Liver (tissue), 8 donors: ENCODE measurements at regions not wholly inside any gene's neighbourhood (a gene's known extent, or its start where the extent isn't known, plus 50 kb on each side); places are given as distances from the start of the nearest gene placed in this dataset.

Experiments used
- DNase-seq: peaks from one replicate; pipeline ENCODE4 v3.0.0-alpha.2; 2017; ENCODE audit warnings: low spot score
- H3K27ac ChIP-seq, 2 donors: one replicate each; pipeline ENCODE4 v1.7.0; 2013; ENCODE audit warnings: inconsistent platforms in 2 of 2, low read length in 2 of 2, control low read depth in 1 of 2, low read depth in 1 of 2, mild to moderate bottlenecking in 1 of 2
- H3K27me3 ChIP-seq, 4 donors: one replicate each; pipeline versions ENCODE4 v1.6.1 to v1.7.0; 2013; ENCODE audit warnings: low read length in 3 of 4, inconsistent platforms in 1 of 4, mild to moderate bottlenecking in 1 of 4, moderate library complexity in 1 of 4; ENCODE audit not compliant: control insufficient read depth in 4 of 4, insufficient read depth in 4 of 4
- H3K36me3 ChIP-seq, 4 donors: one replicate each; pipeline versions ENCODE4 v1.6.1 to v1.7.0; 2013; ENCODE audit warnings: low read length in 3 of 4, mild to moderate bottlenecking in 3 of 4, low read depth in 1 of 4, moderate library complexity in 1 of 4; ENCODE audit not compliant: control insufficient read depth in 4 of 4, insufficient read depth in 3 of 4
- H3K4me1 ChIP-seq, 4 donors: one replicate each; pipeline versions ENCODE4 v1.6.1 to v1.7.0; 2013; ENCODE audit warnings: low read length in 3 of 4, mild to moderate bottlenecking in 3 of 4, moderate library complexity in 1 of 4; ENCODE audit not compliant: control insufficient read depth in 4 of 4, insufficient read depth in 4 of 4
- H3K4me3 ChIP-seq, 3 donors: one replicate each; pipeline versions ENCODE4 v1.6.1 to v1.7.0; 2013; ENCODE audit warnings: low read length in 3 of 3, control low read depth in 1 of 3, low read depth in 1 of 3, mild to moderate bottlenecking in 1 of 3
- H3K9ac ChIP-seq, 2 donors: one replicate each; pipeline ENCODE4 v1.7.0; 2013; ENCODE audit warnings: low read length in 2 of 2, mild to moderate bottlenecking in 2 of 2, moderate library complexity in 2 of 2, control low read depth in 1 of 2, low read depth in 1 of 2
- H3K9me3 ChIP-seq, 4 donors: one replicate each; pipeline versions ENCODE4 v1.6.1 to v1.7.0; 2013; ENCODE audit warnings: low read length in 3 of 4; ENCODE audit not compliant: control insufficient read depth in 4 of 4
- ATF3 ChIP-seq: IDR thresholded peaks from 2 replicates; pipeline ENCODE4 v1.6.1; 2016; ENCODE audit warnings: antibody characterized with exemption
- CTCF ChIP-seq: fragments of 150-350 bp; IDR thresholded peaks from 2 replicates; pipeline ENCODE4 v1.5.1; 2017; ENCODE audit warnings: improper control_type of control experiment, low read depth, low read length; ENCODE audit not compliant: missing input control
- EGR1 ChIP-seq, 2 donors: IDR thresholded peaks; 2 replicates each; pipeline ENCODE4 v1.6.1; 2016 to 2018; ENCODE audit warnings: antibody characterized with exemption in 2 of 2, low read depth in 2 of 2
- FOXA1 ChIP-seq: IDR thresholded peaks from 2 replicates; pipeline ENCODE4 v1.6.1; 2016; ENCODE audit warnings: antibody characterized with exemption
- FOXA2 ChIP-seq: IDR thresholded peaks from 2 replicates; pipeline ENCODE4 v1.6.1; 2016; ENCODE audit warnings: antibody characterized with exemption
- GABPA ChIP-seq, 2 donors: IDR thresholded peaks in 1 of 2; conservative IDR thresholded peaks in 1 of 2; 2 replicates each; pipeline ENCODE4 v1.6.1; 2016; ENCODE audit warnings: antibody characterized with exemption in 2 of 2, mild to moderate bottlenecking in 1 of 2, moderate library complexity in 1 of 2
- HNF4A ChIP-seq, 2 donors: conservative IDR thresholded peaks; 2 replicates each; pipeline ENCODE4 v1.6.1; 2016; ENCODE audit warnings: antibody characterized with exemption in 2 of 2, mild to moderate bottlenecking in 2 of 2
- HNF4G ChIP-seq: IDR thresholded peaks from 2 replicates; pipeline ENCODE4 v1.6.1; 2016; ENCODE audit warnings: antibody characterized with exemption
- JUND ChIP-seq, 2 donors: IDR thresholded peaks; 2 replicates each; pipeline ENCODE4 v1.6.1; 2016; ENCODE audit warnings: antibody characterized with exemption in 2 of 2
- MAX ChIP-seq: IDR thresholded peaks from 2 replicates; pipeline ENCODE4 v1.6.1; 2016; ENCODE audit warnings: antibody characterized with exemption
- NR2F2 ChIP-seq: IDR thresholded peaks from 2 replicates; pipeline ENCODE4 v1.6.1; 2016; ENCODE audit warnings: antibody characterized with exemption
- RAD21 ChIP-seq, 2 donors: IDR thresholded peaks; 2 replicates each; pipeline ENCODE4 v1.6.1; 2016; ENCODE audit warnings: antibody characterized with exemption in 2 of 2, mild to moderate bottlenecking in 2 of 2
- REST ChIP-seq: IDR thresholded peaks from 2 replicates; pipeline ENCODE4 v1.6.1; 2016; ENCODE audit warnings: antibody characterized with exemption, mild to moderate bottlenecking
- RXRA ChIP-seq, 2 donors: IDR thresholded peaks; 2 replicates each; pipeline ENCODE4 v1.6.1; 2017 to 2018; ENCODE audit warnings: antibody characterized with exemption in 2 of 2, mild to moderate bottlenecking in 1 of 2
- SP1 ChIP-seq: IDR thresholded peaks from 2 replicates; pipeline ENCODE4 v1.6.1; 2018; ENCODE audit warnings: antibody characterized with exemption, mild to moderate bottlenecking
- TAF1 ChIP-seq: conservative IDR thresholded peaks from 2 replicates; pipeline ENCODE4 v1.6.1; 2016; ENCODE audit warnings: antibody characterized with exemption, mild to moderate bottlenecking
- ZBTB33 ChIP-seq: IDR thresholded peaks from 2 replicates; pipeline ENCODE4 v1.6.1; 2016; ENCODE audit warnings: antibody characterized with exemption
- WGBS: extraction: QIAGEN DNeasy Blood & Tissue Kit; methylation state at CpG from one replicate; pipeline ENCODE4 v1.1.7; 2013; 5-methylcytosine and 5-hydroxymethylcytosine counted together
- donor health status: healthy.
- donor health status: healthy.
- donor health status: healthy.
- donor health status: healthy.
- donor health status: healthy.

GRCh38 chr9:79382044-79382443, 189.7 kb upstream of the TLE4 start:
- no peaks in the 10 kb centered on the region for H3K36me3 ChIP-seq
- TF ChIP-seq TAF1 (no peak), JUND (IDR thresholded peaks at IDR 0.05) (no peak), RXRA (IDR thresholded peaks at IDR 0.05) (no peak), HNF4G (no peak), HNF4A (conservative IDR thresholded peaks at IDR 0.05) (no peak), GABPA (IDR thresholded peaks at IDR 0.05 in 1 of 2, conservative IDR thresholded peaks at IDR 0.05 in 1 of 2) (no peak), REST (no peak), CTCF (no peak), ATF3 (no peak), EGR1 (IDR thresholded peaks at IDR 0.05; ENCODE audit: low read depth in 2 of 2) (no peak), SP1 (no peak), MAX (no peak)
- H3K27me3 ChIP-seq: peaks cover 0 to 3% (median 0%) of the 10 kb centered on the region in 4 donors
- no peak for DNase-seq
- peaks cover 0 to 4% (median 0%) of the 10 kb centered on the region in 4 donors for H3K9me3 ChIP-seq
- H3K27ac ChIP-seq: no peak overlapping the region
- H3K4me1 ChIP-seq: no peaks in the 10 kb centered on the region
- H3K9ac ChIP-seq: no peak overlapping the region
- no peak overlapping the region for H3K4me3 ChIP-seq

- no peak overlapping the region for H3K4me3 ChIP-seq
- no peaks in the 10 kb centered on the region for H3K4me1 ChIP-seq
- H3K27ac ChIP-seq: no peak overlapping the region
- 34% methylated on average over 2 of the region's 2 CpGs for WGBS
- no peaks in the 10 kb centered on the region for H3K36me3 ChIP-seq
- peaks cover 0 to 3% (median 0%) of the 10 kb centered on the region in 4 donors for H3K27me3 ChIP-seq
- TF ChIP-seq GABPA (IDR thresholded peaks at IDR 0.05 in 1 of 2, conservative IDR thresholded peaks at IDR 0.05 in 1 of 2) (no peak), ZBTB33 (no peak), JUND (IDR thresholded peaks at IDR 0.05) (no peak), FOXA2 (no peak), SP1 (no peak), REST (no peak), MAX (no peak), RAD21 (IDR thresholded peaks at IDR 0.05) (no peak), NR2F2 (no peak), HNF4A (conservative IDR thresholded peaks at IDR 0.05) (no peak), RXRA (IDR thresholded peaks at IDR 0.05) (no peak), FOXA1 (no peak), ATF3 (no peak)
- H3K9me3 ChIP-seq: peaks cover 0 to 4% (median 0%) of the 10 kb centered on the region in 4 donors
- no peak overlapping the region for H3K9ac ChIP-seq
- no peak for DNase-seq
Observed at GRCh38 chr9:79382458-79382857, 189.3 kb upstream of the TLE4 start.
